Dermis microvascular lymphatic vessel endothelial cell (primary cell): ENCODE measurements at regions not wholly inside any gene's neighbourhood (a gene's known extent, or its start where the extent isn't known, plus 50 kb on each side); places are given as distances from the start of the nearest gene placed in this dataset.

Source experiments
- DNase-seq, 2 donors: peaks; one replicate each; pipeline versions ENCODE4 v3.0.0 to v3.0.0-alpha.2; 2010; ENCODE audit warnings: low read depth in 2 of 2

GRCh38 chr12:85504624-85505023 lies 224.6 kb downstream of the ALX1 start:
- DNase-seq: no peak

DNA sequence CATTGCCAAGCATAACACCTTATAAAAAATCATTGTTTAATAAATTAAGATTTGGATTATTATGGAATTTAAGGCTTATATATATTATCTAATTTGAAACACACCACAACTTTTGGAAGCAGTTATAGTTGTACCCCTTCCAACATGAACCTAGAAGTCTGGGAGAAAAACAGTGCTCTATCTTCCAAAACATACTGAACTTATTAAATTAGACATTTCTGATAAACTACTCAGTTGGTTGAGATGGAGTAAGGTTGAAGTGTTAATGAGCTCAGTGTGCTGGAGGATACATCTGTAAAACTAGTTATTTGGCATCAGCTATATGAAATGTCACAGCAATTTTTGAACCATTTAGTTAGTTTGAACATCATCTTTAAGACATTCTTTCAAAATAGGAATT lies 227.4 kb downstream of the ALX1 start:
- no peak for DNase-seq

GRCh38 chr12:85509081-85509856 lies 229.2 kb downstream of the ALX1 start:
- DNase-seq: no peak

DNA sequence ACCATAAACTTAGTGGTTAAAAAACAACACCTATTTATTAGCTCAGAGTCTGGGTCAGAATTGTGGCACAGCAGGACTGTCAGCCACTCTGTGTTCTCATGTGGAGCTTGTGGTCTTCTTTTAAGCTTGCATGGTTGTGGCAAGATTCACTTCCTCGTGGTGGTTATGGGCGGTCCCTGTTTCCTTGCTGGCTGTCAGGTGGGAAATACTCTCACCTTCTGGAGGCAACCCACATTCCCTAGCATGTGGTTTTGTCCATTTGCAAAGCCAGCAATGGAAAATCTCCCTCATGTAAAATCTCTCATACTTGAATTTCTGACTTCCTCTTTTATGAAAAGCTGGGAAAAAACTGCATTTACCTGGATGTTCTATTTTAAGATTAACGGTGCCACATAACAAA lies 229.8 kb downstream of the ALX1 start:
- no peak for DNase-seq

DNA sequence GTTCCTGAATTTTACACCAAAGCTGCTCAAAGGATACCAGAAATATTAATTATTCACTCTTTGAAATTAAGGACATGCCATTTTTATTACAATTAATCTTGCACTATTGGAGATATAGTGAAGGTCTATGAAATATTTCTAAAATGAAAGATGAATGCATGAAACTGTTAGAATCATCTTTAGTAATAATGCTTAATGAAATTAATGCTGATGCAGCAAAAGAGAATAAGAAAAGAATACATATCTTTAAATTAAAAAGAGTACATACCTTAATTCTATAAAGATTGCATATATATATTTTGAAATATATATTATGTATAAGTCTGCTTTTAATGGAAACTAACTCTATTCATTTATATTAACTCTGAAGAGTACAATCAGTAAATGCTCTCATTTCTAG lies 236.0 kb downstream of the ALX1 start:
- no peak for DNase-seq

DNA sequence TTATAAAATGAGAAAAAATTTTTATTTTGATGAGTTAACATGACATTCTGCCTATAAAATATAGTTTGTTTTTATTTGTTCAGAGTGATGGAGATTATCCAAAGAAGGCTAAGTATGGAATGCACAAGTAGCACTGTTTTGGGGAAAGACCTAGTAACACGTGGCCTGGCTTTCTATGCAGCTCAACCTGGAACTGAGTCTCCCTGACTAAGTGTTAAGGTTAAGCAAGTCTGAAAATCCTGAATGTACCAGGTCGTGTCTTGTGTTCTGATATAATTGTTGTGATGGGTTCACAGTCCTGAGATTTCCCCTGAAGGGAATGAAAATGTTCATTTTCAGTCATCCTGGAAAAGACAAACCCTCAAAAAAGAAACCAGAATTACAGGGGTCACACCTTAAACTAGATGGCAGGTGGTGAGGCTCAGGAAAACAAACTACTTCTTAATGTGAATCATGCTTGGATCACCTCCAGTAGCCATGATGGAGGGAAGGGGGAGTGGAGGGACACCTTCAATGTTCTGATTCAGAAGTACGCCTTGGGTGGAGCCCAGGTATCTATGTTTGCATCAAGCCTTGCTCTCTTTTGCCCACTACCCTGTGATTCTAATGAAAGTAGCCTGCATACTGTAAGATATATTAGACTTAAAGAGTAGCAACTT lies 236.8 kb downstream of the ALX1 start:
- no peak for DNase-seq

DNA sequence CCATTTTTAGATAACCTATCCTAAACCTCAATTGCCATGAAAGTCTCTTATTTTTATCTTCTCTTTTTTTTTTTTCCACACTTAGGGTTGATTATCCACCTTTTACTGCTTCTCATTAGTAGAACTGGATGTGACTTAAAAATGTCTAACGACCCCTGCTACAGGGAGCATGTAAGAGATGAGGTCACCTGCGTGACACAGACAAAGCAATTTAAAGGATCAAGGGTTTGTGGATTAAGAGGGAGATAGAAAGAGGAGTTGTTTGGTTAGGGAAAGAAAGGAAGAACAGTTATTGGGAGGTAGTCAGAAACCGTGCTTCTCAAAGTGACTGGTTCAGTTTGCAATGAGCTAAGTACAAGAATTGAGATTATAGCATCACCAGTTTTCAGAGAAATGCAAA lies 239.1 kb downstream of the ALX1 start:
- DNase-seq: no peak

- no peak for DNase-seq
Measured at GRCh38 chr12:85523197-85523596, 243.2 kb downstream of the ALX1 start.

DNA sequence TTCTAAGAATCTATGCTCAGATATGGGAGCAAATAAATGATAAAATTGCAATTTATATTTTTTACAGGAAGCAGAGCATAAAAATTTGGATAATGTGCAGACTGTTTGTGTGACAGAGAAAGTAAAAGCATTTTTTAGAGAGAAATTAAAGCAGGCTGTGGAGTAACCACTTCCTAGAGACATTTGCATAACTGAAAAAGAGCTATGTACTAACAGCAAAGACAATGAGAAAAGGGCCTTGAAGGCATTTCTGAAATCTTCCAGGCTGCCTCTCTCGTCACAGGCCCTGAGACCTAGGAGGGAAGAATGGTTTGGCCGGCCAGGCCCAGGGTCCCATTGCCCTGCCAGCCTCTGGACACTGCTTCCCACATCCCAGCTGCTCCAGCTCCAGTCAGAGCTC lies 247.2 kb downstream of the ALX1 start:
- DNase-seq: no peak

DNA sequence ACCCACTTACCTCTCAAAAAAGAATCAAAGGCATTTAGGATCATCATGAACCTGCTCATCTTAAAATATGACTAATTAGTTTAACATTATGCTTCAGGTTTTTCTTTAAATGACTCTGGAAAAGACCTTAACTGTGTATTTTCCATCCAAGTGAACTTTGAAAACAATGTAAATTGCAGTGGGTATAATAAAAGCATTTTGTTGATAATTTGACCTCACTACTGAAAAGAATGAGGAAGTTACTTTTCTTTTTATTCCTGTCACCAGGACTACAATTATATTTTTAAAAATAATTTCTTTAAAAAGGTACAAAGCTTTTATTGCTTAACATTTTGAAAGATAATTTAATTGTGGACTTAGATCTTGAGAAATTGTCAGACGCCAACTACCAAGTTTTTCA lies 249.9 kb downstream of the ALX1 start:
- no peak for DNase-seq

DNA sequence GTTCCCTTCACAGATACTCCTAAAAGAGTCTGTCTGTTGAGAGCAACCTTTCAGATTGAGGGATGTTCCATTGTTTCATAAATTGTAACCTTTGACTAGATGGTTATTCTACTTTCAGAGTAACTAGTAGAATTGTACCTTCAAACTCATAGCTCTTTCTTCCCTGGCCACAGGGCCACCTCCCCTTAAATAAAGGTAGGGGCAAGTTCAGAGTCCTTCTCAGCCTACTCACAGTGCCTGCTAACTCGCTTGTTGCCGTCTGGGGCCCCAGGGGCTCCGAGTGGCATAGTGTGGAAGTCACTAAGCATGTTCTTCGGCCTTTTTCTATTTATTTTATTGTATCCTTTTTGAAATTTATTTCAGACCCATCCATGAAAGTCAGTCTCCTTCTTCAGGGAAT lies 250.4 kb downstream of the ALX1 start:
- DNase-seq: no peak

DNA sequence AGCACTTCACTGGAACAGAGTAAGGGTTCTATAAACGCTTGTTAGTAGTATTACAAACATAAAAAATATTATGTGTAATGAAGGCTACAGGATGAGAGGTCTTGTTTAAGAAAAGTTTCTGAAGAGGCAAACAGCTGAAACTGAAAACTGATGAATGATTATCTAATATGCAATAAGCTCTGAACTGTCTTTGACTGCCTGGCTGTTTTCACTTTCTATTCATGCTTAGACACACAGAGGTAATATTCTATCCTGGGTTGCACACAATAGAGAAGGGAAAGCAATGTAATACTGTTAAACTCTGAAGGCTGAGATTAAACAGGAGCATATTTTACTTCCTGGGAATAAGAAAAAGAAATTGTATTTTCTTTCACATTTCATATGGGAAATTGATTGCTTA lies 251.3 kb downstream of the ALX1 start:
- no peak for DNase-seq

GRCh38 chr12:85549640-85550039 lies 269.6 kb downstream of the ALX1 start:
- DNase-seq: no peak

GRCh38 chr12:85550924-85551323 lies 270.9 kb downstream of the ALX1 start:
- no peak for DNase-seq

DNA sequence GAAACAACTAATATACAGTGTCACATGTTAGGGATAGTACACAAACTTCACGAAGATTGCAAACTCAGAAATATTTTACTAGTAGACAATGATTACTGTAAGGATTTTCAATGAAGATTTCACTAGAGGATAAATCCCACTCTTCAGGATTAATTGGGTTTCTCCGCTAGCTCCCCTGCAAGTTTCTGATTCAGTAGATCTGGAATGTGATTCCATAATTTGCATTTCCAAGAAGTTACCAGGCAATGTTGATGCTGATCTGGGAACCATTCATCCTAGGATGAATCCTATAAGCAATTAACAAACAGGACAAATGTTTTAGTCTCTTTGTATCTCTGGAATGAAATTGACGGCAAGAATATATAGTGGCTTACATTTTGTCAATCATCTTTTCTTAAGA lies 272.4 kb downstream of the ALX1 start:
- no peak for DNase-seq

DNA sequence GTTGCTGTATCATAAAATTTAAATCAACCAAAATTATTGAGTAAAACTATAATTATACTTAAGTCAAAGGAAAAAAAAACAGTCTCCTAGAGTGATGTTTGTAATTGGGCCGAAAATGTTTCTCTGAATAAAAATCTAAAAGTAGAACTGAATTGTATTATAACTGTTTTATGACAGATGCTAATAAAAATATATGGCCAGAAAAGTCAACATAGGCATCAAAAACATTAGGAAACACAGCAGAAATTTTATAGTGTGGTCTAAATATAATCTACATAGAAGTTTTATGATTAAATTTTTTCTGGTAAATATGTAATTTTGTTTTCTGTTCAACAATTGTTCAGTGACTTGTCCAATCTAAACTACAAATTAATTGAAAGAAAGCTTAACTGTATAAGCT lies 277.8 kb downstream of the ALX1 start:
- DNase-seq: no peak

GRCh38 chr12:85558684-85559083 lies 277.5 kb downstream of the RASSF9 start:
- no peak for DNase-seq

DNA sequence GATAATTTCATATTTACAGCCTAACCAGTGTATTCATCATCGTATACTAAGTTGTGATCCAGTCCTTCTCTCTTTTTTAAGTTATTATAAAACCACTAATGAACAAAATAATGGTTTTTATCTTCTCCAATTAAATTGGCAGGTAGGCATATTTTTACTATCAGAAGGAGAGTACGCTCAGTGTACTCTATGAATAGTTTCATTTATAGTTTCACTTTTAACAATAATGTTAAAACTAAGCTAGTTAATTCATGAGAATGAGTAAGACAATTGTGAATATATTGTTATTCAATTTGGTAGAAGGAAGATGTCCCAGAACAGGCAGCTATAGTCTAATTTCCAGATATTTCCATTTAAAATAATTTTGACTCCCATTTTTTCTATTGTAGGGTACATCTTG lies 277.1 kb downstream of the RASSF9 start:
- DNase-seq: no peak

DNA sequence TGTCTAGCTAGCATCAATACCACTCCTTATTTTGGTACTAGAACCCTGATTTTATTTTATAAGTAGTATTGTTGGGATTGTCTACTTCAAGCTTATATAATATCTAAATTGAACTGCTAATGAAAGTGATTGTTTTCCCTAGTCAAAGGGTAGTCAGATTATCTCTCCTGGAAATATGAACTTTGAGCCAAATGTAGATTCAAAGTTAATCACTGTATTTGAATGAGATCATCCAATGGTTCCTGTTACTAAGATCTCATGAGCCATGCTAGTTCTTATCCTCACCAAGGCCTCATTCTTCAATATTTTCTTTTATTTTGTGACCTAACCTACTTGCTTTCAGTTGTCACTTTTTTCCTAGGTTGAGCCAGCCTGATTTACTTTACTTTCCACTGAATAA lies 276.7 kb downstream of the RASSF9 start:
- DNase-seq: no peak

DNA sequence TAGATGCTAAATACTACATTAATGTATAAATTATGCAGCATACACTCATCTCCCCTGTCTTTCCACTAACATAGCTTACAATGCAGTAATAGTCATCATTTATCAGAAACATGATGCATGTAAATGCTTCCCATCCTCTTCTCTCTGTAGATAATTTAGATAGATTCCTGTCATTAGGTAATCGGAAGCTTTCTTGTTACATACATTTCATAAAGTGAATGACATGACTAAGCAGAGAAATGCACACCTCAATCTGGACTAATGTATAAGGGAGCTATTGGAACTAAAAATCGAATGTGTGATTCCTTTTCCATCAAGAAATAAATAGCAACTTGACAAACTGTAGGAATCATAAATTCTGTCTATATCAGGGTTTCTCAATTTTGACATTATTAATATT lies 273.4 kb downstream of the RASSF9 start:
- DNase-seq: no peak

DNA sequence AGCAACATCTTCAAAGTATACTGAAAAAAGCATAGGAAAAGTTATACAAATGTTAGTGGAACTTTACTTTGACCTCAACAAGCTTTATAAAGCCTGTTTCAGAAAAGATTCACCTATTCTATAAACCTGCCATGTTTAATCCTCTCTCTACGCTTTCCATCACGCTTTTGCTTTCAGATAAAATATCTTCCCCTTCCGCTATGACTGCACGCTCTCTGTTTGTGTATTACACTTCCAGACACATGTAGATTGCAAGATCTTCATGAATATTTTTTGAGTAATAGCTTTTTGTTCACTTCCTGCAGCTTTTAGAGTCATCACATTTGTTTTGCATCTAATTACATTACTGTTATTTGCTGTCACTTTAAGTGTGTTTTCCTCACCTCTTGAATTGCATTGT lies 271.4 kb downstream of the RASSF9 start:
- DNase-seq: no peak

DNA sequence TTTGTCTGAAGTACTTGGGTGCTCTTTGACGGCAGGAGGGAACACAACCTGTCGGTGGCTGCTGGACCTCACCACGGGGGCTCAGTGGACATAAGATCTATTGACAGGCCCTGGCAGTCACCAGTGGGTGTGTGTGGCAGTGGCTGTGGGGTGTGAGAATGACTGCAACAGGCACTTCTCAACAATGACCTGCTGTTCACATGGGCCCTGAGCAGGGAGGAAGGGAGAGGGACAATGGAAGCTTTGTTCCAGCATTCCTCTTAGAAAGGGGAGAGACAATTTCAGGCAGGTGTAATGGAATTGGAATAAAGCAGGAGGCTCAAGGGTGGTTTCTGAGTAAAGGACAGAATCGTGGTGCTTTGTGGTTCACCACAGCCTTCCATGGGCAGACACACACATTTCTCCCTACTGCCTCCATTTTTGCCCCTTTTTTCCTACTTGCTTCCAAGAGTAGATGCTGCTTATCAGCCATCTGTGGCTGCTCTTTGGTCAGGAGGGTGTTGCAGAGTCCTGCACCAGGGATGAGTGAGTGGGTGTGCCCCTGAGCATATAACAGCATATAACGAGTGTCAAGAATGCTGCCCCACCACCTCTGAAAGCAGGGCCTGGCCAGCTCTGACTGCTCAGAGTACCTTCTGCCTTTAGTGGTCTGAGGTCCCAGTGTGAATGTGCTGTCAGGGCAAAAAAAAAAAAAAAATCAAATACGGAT lies 267.7 kb downstream of the RASSF9 start:
- no peak for DNase-seq

DNA sequence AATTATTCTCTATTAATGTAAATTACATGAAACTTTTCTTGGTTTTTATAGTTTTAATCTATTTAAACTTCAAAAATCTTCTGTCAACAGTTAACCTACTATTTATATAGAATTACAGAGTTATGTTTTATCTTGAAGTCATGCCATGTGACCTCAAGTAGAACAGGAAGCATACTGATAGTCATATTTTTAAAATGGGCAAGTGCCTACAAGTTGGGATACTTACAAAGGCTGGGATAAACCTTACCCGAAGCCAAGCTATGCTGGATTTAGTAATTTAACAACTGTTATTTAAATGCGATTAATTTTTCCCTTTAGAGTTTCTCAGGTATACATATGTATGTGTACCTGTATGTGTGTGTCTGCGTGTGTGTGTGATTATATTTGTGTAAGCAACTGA lies 266.9 kb downstream of the RASSF9 start:
- no peak for DNase-seq
